ENCODE measurements at regions not wholly inside any gene's neighbourhood (a gene's known extent, or its start where the extent isn't known, plus 50 kb on each side); places are given as distances from the start of the nearest gene placed in this dataset.

- intact Hi-C loops (cut with micrococcal nuclease) = no loop called here
- no peaks in the 10 kb centered on the region for H3K27me3 Mint-ChIP-seq
- no peaks in the 10 kb centered on the region for H3K4me1 Mint-ChIP-seq (ENCODE audit: low read depth)
- H3K27ac Mint-ChIP-seq = no peak overlapping the region
- H3K4me3 Mint-ChIP-seq = no peak overlapping the region
- no peaks in the 10 kb centered on the region for H3K9me3 Mint-ChIP-seq
- no peaks in the 10 kb centered on the region for H3K36me3 Mint-ChIP-seq (ENCODE audit: low read depth)
These were observed 352.3 kb upstream of the TMPO start for GRCh38 chr12:98162906-98163678.

- Mint-ChIP-seq H3K4me1 (ENCODE audit: low read depth) (no peaks in the 10 kb centered on the region), H3K4me3 (no peak overlapping the region), H3K27me3 (no peaks in the 10 kb centered on the region), H3K9me3 (no peaks in the 10 kb centered on the region), H3K36me3 (ENCODE audit: low read depth) (no peaks in the 10 kb centered on the region), H3K27ac (no peak overlapping the region)
- intact Hi-C loops (cut with micrococcal nuclease) = no loop called here
These were observed 343.1 kb upstream of the TMPO start for GRCh38 chr12:98172304-98172703.

GRCh38 chr12:98172801-98173200, 342.6 kb upstream of the TMPO start:
- Mint-ChIP-seq H3K4me3 (no peak overlapping the region), H3K4me1 (ENCODE audit: low read depth) (no peaks in the 10 kb centered on the region), H3K9me3 (no peaks in the 10 kb centered on the region), H3K27ac (no peak overlapping the region), H3K27me3 (no peaks in the 10 kb centered on the region), H3K36me3 (ENCODE audit: low read depth) (no peaks in the 10 kb centered on the region)
- intact Hi-C loops (cut with micrococcal nuclease) = no loop called here

DNA sequence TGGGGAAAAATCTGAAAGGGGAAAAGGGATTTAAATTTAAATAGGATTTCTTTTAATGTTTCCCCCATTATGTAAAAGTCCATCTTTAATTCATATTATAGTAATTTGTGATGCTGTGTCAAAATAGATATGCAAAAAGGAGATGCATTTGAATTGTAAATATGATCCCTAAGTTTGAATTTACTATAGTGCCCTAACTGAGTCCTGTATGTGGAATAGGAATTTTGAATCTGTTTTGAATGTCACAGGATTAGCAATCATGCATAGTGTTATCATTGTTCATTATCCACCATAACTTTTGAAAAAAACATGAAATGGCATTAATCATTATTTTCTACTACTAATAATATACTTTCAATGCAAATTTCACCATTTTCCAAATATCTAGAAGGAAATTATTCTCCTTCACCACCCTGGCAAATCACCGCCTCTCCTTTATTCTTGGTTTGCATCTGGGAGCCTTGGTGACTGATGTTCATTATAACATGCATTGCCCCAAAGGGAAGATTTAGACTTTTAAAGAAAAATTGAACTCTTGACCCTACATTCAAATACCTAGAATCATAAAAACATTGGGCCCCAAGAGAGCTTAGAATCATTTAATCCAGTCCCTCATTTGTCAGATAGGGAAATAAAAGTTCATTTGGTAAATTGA, 341.5 kb upstream of the TMPO start:
- no peaks in the 10 kb centered on the region for H3K4me1 Mint-ChIP-seq (ENCODE audit: low read depth)
- H3K4me3 Mint-ChIP-seq = no peak overlapping the region
- no peaks in the 10 kb centered on the region for H3K27me3 Mint-ChIP-seq
- intact Hi-C loops (cut with micrococcal nuclease) = no loop called here
- H3K36me3 Mint-ChIP-seq (ENCODE audit: low read depth) = no peaks in the 10 kb centered on the region
- H3K9me3 Mint-ChIP-seq = no peaks in the 10 kb centered on the region
- no peak overlapping the region for H3K27ac Mint-ChIP-seq

- H3K27me3 Mint-ChIP-seq = no peaks in the 10 kb centered on the region
- intact Hi-C loops (cut with micrococcal nuclease) = no loop called here
- H3K9me3 Mint-ChIP-seq = no peaks in the 10 kb centered on the region
- no peaks in the 10 kb centered on the region for H3K4me1 Mint-ChIP-seq (ENCODE audit: low read depth)
- no peak overlapping the region for H3K4me3 Mint-ChIP-seq
- H3K36me3 Mint-ChIP-seq (ENCODE audit: low read depth) = no peaks in the 10 kb centered on the region
- H3K27ac Mint-ChIP-seq = no peak overlapping the region
These were observed 341.0 kb upstream of the TMPO start for GRCh38 chr12:98174428-98174809.

GRCh38 chr12:98178126-98178525, 337.3 kb upstream of the TMPO start:
- intact Hi-C loops (cut with micrococcal nuclease) = no loop called here
- Mint-ChIP-seq H3K4me3 (no peak overlapping the region), H3K9me3 (no peaks in the 10 kb centered on the region), H3K27ac (no peak overlapping the region), H3K36me3 (ENCODE audit: low read depth) (no peaks in the 10 kb centered on the region), H3K27me3 (peaks cover 2% of the 10 kb centered on the region), H3K4me1 (ENCODE audit: low read depth) (no peaks in the 10 kb centered on the region)

DNA sequence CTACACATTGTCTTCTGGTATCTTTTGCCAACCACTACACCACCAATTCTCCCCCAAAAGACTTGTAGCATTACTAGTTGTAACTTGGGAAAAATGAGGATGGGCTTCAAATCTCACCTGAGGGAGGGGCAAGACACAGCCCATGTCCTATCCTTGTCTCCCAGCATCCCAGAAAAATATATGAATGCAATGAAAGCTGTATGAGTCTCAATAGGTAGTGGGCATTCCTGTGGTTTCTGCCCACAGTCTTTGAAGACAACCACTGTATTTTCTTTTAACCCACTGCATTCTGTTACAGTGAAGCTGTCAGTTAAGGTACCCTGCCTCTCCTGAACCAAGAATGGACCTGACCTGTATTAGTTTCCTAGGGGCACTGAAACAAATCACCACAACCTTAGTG, 336.2 kb upstream of the TMPO start:
- intact Hi-C loops (cut with micrococcal nuclease) = no loop called here
- Mint-ChIP-seq H3K4me3 (no peak overlapping the region), H3K36me3 (ENCODE audit: low read depth) (no peaks in the 10 kb centered on the region), H3K27ac (no peak overlapping the region), H3K27me3 (peaks cover 2% of the 10 kb centered on the region), H3K4me1 (ENCODE audit: low read depth) (no peaks in the 10 kb centered on the region), H3K9me3 (no peaks in the 10 kb centered on the region)

- no peak overlapping the region for H3K27ac Mint-ChIP-seq
- no peaks in the 10 kb centered on the region for H3K9me3 Mint-ChIP-seq
- H3K36me3 Mint-ChIP-seq (ENCODE audit: low read depth) = no peaks in the 10 kb centered on the region
- peaks cover 2% of the 10 kb centered on the region for H3K27me3 Mint-ChIP-seq
- H3K4me3 Mint-ChIP-seq = no peak overlapping the region
- intact Hi-C loops (cut with micrococcal nuclease) = no loop called here
- H3K4me1 Mint-ChIP-seq (ENCODE audit: low read depth) = no peaks in the 10 kb centered on the region
These were observed 334.8 kb upstream of the TMPO start for GRCh38 chr12:98180603-98181002.

DNA sequence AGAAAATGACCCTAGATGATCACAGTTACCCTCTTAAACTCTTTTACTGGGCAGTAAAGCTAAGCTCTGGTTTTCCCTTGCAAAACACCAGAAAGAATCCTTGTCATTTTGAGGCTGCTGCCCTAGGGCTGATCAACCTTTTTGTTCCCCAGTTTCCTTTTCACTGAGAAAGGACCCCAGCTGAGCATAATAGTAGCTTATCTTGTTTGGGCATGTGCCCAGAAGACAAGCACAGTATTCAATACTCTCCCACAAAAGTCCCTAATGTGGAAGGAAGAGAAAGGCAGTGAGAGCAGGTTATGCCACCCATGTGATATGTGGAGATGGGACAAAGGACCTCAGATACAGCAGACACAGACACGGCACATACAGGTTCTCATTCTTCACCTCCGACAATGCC, 332.6 kb upstream of the TMPO start:
- Mint-ChIP-seq H3K9me3 (no peaks in the 10 kb centered on the region), H3K4me3 (no peak overlapping the region), H3K27me3 (peaks cover 2% of the 10 kb centered on the region), H3K36me3 (ENCODE audit: low read depth) (no peaks in the 10 kb centered on the region), H3K4me1 (ENCODE audit: low read depth) (no peaks in the 10 kb centered on the region), H3K27ac (no peak overlapping the region)
- intact Hi-C loops (cut with micrococcal nuclease) = no loop called here

- no peak overlapping the region for H3K27ac Mint-ChIP-seq
- intact Hi-C loops (cut with micrococcal nuclease) = no loop called here
- peaks cover 2% of the 10 kb centered on the region for H3K27me3 Mint-ChIP-seq
- H3K9me3 Mint-ChIP-seq = no peaks in the 10 kb centered on the region
- no peak overlapping the region for H3K4me3 Mint-ChIP-seq
- H3K4me1 Mint-ChIP-seq (ENCODE audit: low read depth) = peaks cover 8% of the 10 kb centered on the region
- H3K36me3 Mint-ChIP-seq (ENCODE audit: low read depth) = no peaks in the 10 kb centered on the region
These were observed 329.8 kb upstream of the TMPO start for GRCh38 chr12:98185606-98186005.

- H3K9me3 Mint-ChIP-seq = no peaks in the 10 kb centered on the region
- H3K4me3 Mint-ChIP-seq = no peak overlapping the region
- peak overlapping the region; percentile 20 for H3K27ac Mint-ChIP-seq
- intact Hi-C loops (cut with micrococcal nuclease) = no loop called here
- H3K27me3 Mint-ChIP-seq = no peaks in the 10 kb centered on the region
- H3K4me1 Mint-ChIP-seq (ENCODE audit: low read depth) = peaks cover 8% of the 10 kb centered on the region
- H3K36me3 Mint-ChIP-seq (ENCODE audit: low read depth) = no peaks in the 10 kb centered on the region
These were observed 326.7 kb upstream of the TMPO start for GRCh38 chr12:98188650-98189077.

- no peak overlapping the region for H3K4me3 Mint-ChIP-seq
- no peaks in the 10 kb centered on the region for H3K4me1 Mint-ChIP-seq (ENCODE audit: low read depth)
- H3K27me3 Mint-ChIP-seq = no peaks in the 10 kb centered on the region
- H3K9me3 Mint-ChIP-seq = no peaks in the 10 kb centered on the region
- no peak overlapping the region for H3K27ac Mint-ChIP-seq
- intact Hi-C loops (cut with micrococcal nuclease) = no loop called here
- no peaks in the 10 kb centered on the region for H3K36me3 Mint-ChIP-seq (ENCODE audit: low read depth)
These were observed 320.8 kb upstream of the TMPO start for GRCh38 chr12:98194591-98194990.

GRCh38 chr12:98198261-98198982, 317.0 kb upstream of the TMPO start:
- Mint-ChIP-seq H3K27me3 (no peaks in the 10 kb centered on the region), H3K4me1 (ENCODE audit: low read depth) (no peaks in the 10 kb centered on the region), H3K4me3 (no peak overlapping the region), H3K27ac (no peak overlapping the region), H3K36me3 (ENCODE audit: low read depth) (no peaks in the 10 kb centered on the region), H3K9me3 (no peaks in the 10 kb centered on the region)
- intact Hi-C loops (cut with micrococcal nuclease) = no loop called here

GRCh38 chr12:98208816-98209215, 306.6 kb upstream of the TMPO start:
- H3K27me3 Mint-ChIP-seq = no peaks in the 10 kb centered on the region
- H3K4me3 Mint-ChIP-seq = no peak overlapping the region
- H3K4me1 Mint-ChIP-seq (ENCODE audit: low read depth) = no peaks in the 10 kb centered on the region
- intact Hi-C loops (cut with micrococcal nuclease) = no loop called here
- H3K36me3 Mint-ChIP-seq (ENCODE audit: low read depth) = no peaks in the 10 kb centered on the region
- H3K9me3 Mint-ChIP-seq = peaks cover 11% of the 10 kb centered on the region
- no peak overlapping the region for H3K27ac Mint-ChIP-seq

All from dendritic cell treated with granulocyte-macrophage colony-stimulating factor and Interleukin-4, amounts not matched to agents 40 ng/mL and 50 ng/mL, for 4 days (primary cell).